ENCODE measurements at regions not wholly inside any gene's neighbourhood (a gene's known extent, or its start where the extent isn't known, plus 50 kb on each side); places are given as distances from the start of the nearest gene placed in this dataset.

GRCh38 chr5:124582561-124582840 is 163.9 kb downstream of the ZNF608 start:
- no peaks in the 10 kb centered on the region for H3K36me3 ChIP-seq
- H3K4me1 ChIP-seq: no peaks in the 10 kb centered on the region
- in situ Hi-C loops (cut with MboI; ENCODE audit: low sequenced_read_pairs in 4 of 4): no loop called here
- H3K4me3 ChIP-seq: no peak overlapping the region
- intact Hi-C loops (cut with DNase I; ENCODE audit: low total_unique reads): no loop called here
- TF ChIP-seq CTCF (IDR thresholded peaks at IDR 0.05 in 4 of 5, conservative IDR thresholded peaks at IDR 0.05 in 1 of 5): no peak
- no peak for TF ChIP-seq POLR2A (IDR thresholded peaks at IDR 0.05)
- ATAC-seq: no peak
- no peaks in the 10 kb centered on the region for H3K9me3 ChIP-seq
- no peak for DNase-seq
- no peak overlapping the region for H3K27ac ChIP-seq
- H3K27me3 ChIP-seq: no peaks in the 10 kb centered on the region

GRCh38 chr5:124581738-124582560 is 164.5 kb downstream of the ZNF608 start:
- Histone ChIP-seq H3K27me3 (no peaks in the 10 kb centered on the region), H3K36me3 (no peaks in the 10 kb centered on the region), H3K4me1 (no peaks in the 10 kb centered on the region), H3K9me3 (no peaks in the 10 kb centered on the region), H3K4me3 (no peak overlapping the region), H3K27ac (no peak overlapping the region)
- DNase-seq: no peak
- intact Hi-C loops (cut with DNase I; ENCODE audit: low total_unique reads) (no loop called here), in situ Hi-C loops (cut with MboI; ENCODE audit: low sequenced_read_pairs in 4 of 4) (no loop called here)
- no peak for TF ChIP-seq CTCF (IDR thresholded peaks at IDR 0.05 in 4 of 5, conservative IDR thresholded peaks at IDR 0.05 in 1 of 5)
- no peak for ATAC-seq

- in situ Hi-C loops (cut with MboI; ENCODE audit: low sequenced_read_pairs in 4 of 4): no loop called here
- no peak for DNase-seq
- no peaks in the 10 kb centered on the region for H3K27me3 ChIP-seq
- H3K27ac ChIP-seq: no peak overlapping the region
- no peak overlapping the region for H3K4me3 ChIP-seq
- H3K36me3 ChIP-seq: no peaks in the 10 kb centered on the region
- H3K9me3 ChIP-seq: no peaks in the 10 kb centered on the region
- intact Hi-C loops (cut with DNase I; ENCODE audit: low total_unique reads): no loop called here
- TF ChIP-seq CTCF (IDR thresholded peaks at IDR 0.05 in 4 of 5, conservative IDR thresholded peaks at IDR 0.05 in 1 of 5) (no peak), POLR2A (IDR thresholded peaks at IDR 0.05) (no peak)
- no peak for ATAC-seq
- no peaks in the 10 kb centered on the region for H3K4me1 ChIP-seq
These were observed 165.3 kb downstream of the ZNF608 start for GRCh38 chr5:124580925-124581737.

GRCh38 chr5:124580512-124580911 is 165.9 kb downstream of the ZNF608 start:
- DNase-seq (no peak), ATAC-seq (no peak)
- H3K27ac ChIP-seq: no peak overlapping the region
- no peaks in the 10 kb centered on the region for H3K36me3 ChIP-seq
- TF ChIP-seq CTCF (IDR thresholded peaks at IDR 0.05 in 4 of 5, conservative IDR thresholded peaks at IDR 0.05 in 1 of 5) (no peak), POLR2A (IDR thresholded peaks at IDR 0.05) (no peak)
- no peak overlapping the region for H3K4me3 ChIP-seq
- intact Hi-C loops (cut with DNase I; ENCODE audit: low total_unique reads) (no loop called here), in situ Hi-C loops (cut with MboI; ENCODE audit: low sequenced_read_pairs in 4 of 4) (no loop called here)
- H3K27me3 ChIP-seq: no peaks in the 10 kb centered on the region
- no peaks in the 10 kb centered on the region for H3K4me1 ChIP-seq
- H3K9me3 ChIP-seq: no peaks in the 10 kb centered on the region

Measured in gastrocnemius medialis (tissue), 4 donors.